Loucy (cell line): ENCODE measurements at regions not wholly inside any gene's neighbourhood (a gene's known extent, or its start where the extent isn't known, plus 50 kb on each side); places are given as distances from the start of the nearest gene placed in this dataset.

ENCODE experiments used
- CTCF ChIP-seq: fragments of 200-600 bp; sonication (generic); conservative IDR thresholded peaks from 2 replicates; pipeline ENCODE4 v1.5.1; 2014; ENCODE audit warnings: mild to moderate bottlenecking, antibody characterized with exemption, low read length
- EZH2phosphoT487 ChIP-seq: fragments of 200-600 bp; IDR thresholded peaks from 2 replicates; pipeline ENCODE4 v1.6.1; 2018; ENCODE audit warnings: antibody characterized with exemption, mild to moderate bottlenecking, moderate library complexity, borderline replicate concordance

DNA sequence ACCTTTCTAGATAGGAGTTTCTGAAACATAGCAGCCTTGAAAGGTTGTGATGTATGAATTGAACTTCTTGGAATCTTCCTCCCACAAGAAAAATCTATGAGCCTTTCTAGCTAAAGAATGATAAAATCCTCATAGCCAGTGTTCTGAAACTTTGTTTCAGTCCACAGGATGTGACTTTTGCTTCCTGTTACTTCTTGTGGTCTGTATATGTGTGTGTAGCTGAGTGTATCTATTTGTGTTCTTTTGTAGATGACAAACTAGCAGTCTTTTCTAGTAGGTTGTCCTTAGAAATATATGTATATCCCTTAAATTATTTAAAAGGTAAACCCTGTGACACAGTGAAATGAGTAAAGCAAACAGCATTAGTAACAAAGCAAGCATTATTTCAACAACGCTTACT, 188.8 kb downstream of the MRPS30 start:
- TF ChIP-seq CTCF (no peak), EZH2phosphoT487 (no peak)
